ENCODE measurements at regions not wholly inside any gene's neighbourhood (a gene's known extent, or its start where the extent isn't known, plus 50 kb on each side); places are given as distances from the start of the nearest gene placed in this dataset.
"Not testable (repeated sequence)": the region's sequence is repeated elsewhere in the genome, so short reads cannot be mapped to it uniquely, and the experiment has no call there.

DNA sequence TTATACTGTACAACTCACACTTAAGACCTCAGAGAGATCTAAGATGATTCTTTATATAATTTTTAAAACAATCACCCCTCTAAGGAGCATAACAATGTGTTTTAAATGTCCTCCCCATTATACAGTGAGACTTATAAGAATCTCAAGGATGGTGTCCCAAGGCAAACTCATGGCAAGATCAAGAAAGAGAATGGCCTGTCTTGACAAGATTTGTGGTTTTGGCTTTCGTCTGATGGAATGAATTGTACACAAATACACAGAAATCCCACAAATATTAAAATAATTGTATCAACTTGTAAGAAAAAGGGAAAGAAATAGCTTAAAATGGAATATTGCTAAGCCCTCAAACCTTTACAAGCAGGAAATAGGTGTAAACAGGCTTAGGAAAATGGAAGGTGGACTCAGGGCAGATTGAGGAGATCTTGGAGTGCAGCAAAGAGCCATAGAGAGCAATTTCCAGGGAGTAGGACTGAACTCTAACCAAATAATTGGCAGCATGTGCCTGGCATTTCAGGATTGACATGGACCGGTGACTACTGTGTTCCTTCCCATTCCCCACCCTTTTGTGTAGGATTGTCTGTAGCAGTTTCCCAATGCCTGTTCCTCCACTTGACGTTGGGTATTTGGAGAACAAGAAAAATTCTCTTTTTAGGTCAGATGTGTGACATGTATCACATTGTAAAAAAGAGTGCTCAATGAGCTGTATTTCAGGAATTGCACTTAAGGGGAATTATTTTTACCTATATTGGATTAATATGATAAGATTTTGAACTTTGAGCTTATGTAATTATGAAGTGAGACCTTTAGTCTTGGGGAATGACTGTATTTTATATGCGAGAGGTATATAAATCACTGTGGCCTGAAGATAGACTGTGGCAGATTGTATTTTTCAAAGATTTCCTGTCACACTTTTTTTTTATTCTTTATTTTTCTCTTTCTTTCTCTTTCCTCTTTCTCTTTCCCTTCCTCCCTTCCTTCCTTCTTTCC, 317.8 kb upstream of the SLITRK3 start:
- DNase-seq: no peak

DNA sequence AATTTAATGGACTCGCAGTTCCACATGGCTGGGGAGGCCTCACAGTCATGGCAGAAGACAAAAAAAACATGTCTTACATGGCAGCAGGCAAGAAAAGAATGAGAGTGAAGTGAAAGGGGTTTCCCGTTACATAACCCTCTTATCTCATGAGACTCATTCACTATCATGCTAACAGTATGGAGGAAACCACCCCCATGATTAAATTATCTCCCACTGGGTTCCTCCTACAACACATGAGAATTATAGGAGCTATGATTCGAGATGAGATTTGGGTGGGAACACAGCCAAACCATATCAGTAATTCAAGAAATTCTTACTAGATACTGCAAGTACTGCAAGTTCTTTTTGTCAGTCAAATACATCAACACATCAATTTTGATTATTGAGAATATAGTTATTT, 311.4 kb upstream of the SLITRK3 start:
- DNase-seq: no peak

DNA sequence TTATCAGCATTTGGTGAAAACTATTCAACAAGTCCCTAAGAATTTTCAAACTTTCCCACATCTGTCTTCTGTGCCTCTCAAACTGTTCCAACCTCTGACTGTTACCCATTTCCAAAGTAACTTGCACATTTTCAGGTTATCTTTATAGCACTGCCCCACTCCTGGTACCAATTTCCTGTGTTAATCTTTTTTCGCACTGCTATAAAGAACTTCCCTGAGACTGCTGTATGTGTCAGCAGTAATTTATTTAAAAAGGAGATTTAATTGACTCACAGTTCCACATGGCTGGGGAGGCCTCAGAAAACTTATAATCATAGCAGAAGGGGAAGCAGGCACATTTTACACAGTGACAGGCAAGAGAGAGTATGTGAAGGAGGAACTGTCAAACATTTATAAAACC, 310.9 kb upstream of the SLITRK3 start:
- no peak for DNase-seq

DNA sequence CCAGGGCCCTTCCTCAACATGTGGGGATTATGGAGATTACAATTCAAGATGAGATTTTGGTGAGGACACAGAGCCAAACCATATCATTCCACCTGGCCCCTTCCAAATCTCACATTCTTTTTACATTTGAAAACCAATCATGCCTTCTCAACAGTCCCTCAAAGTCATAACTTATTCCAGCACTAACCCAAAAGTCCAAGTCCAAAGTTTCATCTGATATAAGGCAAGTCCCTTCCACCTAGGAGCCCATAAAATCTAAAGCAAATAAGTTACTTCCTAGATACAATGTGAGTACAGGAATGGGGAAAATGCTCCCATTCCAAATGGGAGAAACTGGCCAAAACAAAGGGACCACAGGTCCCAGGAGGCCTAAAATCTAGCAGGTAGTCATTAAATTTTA, 309.5 kb upstream of the SLITRK3 start:
- DNase-seq: no peak

DNA sequence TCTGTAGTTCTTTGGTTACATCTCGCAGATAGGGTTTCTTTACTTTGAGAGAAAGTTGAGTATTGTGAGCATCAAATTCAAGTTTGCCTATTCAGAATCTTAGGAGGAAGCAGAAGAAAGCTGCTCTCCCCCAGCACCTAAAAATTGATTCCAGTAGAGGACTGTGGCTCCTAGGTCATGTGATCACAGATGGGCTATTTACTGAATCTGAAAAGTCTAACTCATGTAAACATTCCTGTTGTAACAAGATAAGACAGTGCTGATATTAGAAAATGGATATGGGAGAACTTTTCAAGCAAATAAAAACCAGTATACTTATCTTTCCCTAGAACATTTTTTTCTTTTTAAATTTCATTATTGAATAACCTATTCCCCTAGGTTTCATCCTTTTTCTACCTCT, 308.4 kb upstream of the SLITRK3 start:
- no peak for DNase-seq

DNA sequence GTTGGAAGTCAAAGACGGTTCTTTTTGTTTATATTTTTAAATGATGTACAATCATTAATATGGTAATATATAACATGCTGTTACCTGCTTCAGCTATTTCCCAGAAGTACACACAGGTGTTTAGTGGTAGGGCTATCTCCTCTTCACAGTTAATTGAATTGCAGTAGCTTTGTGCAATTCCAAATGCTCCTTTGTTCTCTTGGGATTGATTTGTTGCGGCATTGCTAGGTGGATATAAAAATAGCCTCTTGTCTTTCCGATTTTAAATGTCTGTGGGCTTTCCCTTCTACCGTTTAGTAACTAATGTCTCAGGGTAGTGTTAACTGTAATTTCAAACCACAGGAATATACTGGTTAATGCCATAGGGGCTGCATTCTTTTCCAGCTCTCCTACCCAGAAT, 307.6 kb upstream of the SLITRK3 start:
- DNase-seq: no peak

DNA sequence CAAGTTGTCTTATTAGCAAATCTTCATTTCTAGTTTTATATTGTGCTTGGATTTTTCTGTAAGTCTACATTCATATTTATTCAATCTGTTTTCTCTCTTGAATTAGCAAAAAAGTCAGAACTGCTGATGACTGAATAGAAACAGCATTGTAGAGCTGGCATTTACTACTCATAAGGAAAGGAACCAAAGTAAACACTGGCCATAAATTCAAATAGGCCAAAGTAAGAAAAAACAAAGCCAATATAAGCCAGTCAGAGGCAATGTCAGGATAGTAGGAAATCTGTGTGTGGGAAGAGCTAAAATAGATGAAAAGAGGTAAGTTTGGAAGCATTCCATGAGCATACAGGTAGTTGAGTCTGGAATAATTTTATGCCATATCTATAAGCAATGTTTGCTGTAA, 307.2 kb upstream of the SLITRK3 start:
- no peak for DNase-seq

DNA sequence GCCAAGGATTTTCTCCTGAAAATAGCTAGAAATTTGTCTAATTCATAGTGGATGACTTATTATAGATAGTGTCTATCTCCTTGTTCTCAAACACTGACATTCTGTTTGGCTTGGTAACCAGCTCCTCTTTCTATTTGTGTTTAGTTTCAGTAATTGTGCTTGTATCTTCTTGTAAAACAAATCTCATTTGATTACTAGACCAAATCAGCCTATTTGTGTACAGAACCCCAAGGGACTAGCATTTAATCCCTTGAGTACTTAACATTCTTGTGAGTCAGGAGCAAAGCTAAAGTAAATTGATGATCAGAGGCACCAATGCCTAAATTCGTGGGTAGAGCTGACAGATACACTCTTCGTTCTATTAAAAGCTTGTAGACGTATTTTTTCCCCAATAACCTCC, 306.5 kb upstream of the SLITRK3 start:
- no peak for DNase-seq

DNA sequence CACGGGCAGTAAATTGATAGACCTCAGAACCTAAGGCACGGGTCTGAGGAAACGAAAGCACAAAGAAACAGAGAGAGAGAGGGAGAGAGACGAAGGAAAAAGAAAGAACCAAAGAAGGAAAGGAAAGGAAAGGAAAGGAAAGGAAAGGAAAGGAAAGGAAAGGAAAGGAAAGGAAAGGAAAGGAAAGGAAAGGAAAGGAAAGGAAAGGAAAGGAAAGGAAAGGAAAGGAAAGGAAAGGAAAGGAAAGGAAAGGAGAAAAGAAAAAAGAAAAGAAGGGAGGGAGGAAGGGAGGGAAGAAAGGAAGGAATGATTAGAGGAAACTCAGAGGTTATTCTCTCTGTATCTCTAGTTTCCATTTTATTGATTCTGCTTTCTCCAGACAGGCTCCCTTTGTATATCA, 302.6 kb upstream of the SLITRK3 start:
- DNase-seq: not testable (repeated sequence)

DNA sequence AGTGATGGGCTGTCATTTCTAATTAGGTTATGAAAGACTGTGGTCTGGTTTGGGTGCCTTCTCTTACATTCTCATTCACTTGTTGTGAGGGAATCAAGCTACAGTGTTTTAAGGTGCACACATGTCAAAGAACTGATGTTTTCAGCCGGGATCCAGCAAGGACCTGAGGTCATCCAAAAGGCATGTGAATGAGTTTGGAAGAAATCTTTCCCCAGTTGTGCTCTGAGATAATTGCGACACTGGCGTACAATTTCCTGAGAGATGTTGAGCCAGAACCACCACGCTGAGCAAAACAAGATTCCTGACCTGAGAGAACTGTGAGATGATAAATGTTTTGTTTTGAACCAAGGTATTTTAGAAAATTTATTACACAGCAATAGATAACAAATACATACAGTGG, 295.3 kb upstream of the SLITRK3 start:
- DNase-seq: no peak

DNA sequence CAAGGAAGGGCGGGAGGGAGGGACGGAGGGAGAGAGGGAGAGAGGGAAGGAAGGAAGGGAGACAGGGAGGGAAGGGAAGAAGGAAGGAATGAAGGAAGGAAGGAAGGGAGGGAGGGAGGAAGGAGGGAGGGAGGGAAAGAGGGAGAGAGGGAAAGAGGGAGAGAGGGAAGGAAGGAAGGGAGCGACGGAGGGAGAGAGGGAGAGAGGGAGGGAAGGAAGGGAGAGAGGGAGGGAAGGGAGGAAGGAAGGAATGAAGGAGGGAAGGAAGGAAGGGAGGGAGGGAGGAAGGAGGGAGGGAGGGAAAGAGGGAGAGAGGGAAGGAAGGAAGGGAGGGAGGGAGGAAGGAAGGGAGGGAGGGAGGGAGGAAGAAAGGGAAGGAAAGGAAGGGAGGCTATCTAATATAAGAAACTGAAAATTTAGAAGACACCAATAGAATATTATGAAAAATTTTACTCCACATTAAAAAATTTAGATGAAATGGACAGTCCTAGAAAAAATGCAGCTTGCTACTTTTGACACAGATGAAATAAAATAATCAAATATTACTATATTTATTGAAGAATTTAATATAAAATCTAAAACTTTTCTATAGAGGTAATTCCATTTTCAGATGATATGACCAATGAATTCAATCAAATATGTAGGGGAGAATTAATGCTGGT, 280.3 kb upstream of the SLITRK3 start:
- no peak for DNase-seq

DNA sequence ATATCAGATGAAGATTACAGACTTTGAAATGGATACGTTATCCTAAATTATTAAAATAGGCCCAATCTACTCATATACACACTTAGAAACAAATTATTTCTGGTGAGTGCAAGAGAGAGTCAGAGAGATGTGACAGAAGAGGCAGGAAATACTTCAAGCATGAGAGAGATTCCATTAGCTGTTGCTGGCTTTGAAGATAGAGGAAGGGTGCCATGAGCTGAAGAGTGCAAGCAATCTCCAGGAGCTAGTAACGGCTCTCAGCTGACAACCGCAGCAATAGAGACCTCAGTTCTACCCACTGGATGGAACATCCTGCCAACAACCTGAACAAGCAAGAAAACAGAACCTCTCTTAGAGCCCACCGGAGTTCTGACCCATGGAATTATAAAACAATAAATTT, 270.7 kb upstream of the SLITRK3 start:
- DNase-seq: no peak

DNA sequence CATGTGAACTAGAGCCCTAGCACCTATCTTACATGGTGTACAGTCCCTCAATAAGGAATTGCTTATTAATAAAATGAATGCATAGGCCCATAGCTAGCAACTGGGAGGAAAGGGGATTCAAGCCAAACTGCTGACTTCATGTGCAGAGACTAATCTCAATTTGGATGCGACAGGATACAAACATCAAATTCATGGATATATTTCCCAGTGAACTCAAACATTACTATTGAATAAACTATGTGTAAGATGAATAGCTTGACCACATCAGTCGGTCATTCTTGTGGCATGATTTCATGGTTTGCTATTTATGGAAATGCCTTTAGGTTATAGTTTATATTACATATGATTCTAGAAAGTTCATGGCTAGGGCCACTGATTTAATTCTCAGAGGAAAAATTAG, 268.6 kb upstream of the SLITRK3 start:
- DNase-seq: no peak

DNA sequence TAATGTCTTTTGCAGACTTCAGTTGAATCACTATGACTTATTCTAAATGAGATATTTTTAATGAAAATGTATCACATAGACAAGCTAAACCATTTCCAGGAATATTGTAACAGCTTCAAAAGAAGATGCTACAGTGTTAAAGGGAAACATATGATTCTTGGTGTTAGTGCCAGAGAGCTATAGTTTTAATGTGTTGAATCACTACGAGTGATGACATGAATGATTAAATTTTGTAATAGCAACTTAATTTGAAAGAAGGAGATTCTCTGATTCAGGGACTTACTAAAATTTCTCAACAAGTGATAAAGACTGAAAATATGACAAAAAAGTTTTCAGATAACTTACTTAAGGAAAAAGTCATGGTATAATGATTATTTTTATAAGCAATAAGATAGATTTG, 267.3 kb upstream of the SLITRK3 start:
- no peak for DNase-seq

DNA sequence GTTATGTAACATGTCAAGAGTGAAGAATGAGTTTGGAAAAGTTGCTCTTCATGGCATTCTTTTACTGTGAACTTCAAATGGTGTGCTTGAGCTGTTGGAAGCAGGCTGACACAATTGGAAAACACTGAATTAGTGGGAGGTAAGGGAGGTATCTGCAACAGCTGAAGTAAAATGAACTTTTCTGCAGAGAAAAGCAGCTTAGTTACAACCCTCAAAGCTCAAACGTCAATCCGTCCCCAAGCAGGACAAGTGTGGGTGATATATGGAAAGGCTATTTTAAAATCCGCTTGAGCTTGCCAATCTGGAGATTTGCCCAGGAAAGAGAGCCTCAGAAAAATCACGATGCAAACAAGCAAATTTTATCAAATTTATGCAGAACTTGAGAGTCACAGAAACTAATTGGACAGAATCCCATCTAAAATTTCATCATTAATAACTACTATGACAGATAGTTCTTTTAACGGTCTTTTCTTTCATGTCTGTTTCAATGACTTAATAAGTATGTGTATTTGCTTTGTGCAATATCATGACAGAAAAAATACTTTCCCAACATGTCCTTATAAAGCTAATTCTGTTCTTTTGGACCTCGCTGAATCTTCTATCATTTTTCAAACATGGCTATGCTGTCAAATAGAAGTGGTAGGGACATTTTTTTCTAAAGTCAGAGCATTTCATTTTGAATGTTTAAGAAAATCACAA, 266.6 kb upstream of the SLITRK3 start:
- no peak for DNase-seq

DNA sequence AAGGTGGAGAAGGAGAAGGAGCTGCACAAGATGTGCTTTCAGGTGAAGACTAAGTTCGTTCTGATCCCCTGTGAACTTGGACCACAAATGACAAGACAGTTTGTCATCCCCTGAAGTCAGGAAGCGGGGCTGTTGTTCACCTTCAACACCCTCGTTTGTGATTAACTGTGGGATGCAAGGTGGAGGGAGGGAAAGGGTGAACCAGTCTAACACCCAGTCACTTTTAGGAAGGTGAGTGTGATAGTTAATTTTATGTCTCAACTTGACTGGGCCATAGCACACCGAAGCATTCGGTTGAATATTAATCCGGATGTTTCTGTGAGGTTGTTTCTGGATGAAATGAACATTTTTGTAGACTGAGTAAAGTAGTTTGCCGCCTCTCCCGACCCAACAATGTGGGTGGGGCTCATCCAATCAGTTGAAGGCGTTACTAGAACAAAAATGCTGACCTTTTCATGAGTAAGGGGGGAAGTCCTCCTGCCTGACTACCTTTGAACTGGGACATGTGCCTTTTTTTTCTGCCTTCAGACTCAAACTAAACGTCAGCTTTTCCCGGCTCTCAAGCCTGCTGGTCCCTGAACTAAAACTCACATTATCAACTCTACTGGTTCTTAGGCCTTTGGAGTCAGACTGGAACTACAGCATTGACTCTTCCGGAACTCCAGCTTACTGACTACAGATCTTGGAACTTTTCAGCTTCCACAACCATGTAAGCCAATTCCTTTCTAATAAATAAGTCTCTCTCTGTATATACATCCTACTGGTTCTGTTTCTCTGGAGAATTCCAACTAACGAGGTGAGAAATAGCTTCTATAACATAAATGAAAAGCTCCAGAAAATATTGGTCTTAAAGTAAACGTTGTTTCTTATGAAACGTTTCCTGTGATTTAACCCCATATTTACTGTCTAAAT, 264.0 kb upstream of the SLITRK3 start:
- DNase-seq: no peak

DNA sequence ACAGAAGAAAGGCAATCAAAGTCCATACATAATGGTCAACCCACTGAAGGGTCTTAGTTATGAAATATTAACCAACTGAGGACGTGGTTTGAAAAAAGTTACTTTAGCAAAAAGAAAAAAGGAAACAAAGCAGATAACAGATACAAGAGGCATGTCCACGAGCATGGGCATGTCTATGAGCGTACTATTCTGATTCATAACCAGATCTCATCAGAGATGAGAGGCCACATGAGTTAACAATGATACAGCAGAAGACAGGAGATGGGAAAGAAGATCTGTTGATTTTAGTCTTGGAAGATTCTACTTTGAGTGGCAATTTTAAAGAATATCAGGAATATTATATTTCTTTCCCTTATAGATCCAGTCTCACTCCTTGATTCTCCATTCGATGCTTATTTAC, 262.9 kb upstream of the SLITRK3 start:
- DNase-seq: no peak

DNA sequence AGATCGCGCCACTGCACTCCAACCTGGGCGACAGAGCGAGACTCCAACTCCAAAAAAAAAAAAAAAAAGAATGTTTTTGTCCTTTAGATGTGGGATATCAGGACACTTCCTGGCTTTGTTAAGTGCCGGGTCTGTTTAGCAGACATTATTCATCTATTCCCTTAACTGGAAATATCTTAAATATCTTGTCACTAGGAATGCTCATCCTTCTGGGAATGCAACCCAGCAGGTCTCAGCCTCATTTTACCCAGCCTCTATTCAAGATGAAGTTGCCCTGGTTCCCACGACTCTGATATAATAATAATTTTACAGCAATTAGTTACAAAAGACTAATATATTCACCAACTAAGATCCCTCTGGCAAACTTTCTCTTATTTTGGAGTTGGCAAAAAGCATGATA, 260.9 kb upstream of the SLITRK3 start:
- no peak for DNase-seq

DNA sequence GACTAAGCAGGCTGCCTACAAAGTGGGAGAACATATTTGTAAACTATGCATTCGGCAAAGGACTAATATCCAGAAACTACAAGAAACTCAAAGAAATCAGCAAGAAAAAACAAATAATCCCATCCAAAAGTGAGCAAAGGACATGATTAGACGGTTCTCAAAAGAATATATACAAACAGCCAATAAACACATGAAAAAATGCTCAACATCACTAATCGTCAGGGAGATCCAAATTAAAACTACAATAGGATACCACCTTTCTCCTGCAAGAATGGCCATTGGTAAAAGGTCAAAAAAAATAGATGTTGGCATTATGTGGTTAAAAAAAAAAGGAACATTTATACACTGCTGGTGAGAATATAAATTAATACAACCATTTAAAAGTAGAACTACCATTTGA, 259.6 kb upstream of the SLITRK3 start:
- DNase-seq: no peak

DNA sequence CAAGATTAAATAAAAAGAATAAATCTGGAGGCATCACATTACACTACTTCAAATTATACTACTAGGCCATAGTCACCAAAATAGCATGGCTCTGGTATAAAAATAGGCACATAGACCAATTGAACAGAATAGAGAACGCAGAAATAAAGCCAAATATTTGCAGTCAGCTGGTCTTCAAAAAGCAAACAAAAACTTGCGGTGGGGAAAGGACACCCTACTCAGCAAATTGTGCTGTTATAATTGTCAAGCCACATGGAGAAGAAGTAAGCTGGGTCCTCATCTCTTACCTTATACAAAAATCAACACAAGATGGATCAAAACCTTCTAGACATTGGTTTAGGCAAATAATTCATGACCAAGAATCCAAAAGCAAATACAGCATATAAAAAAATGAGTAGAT, 259.2 kb upstream of the SLITRK3 start:
- no peak for DNase-seq

DNA sequence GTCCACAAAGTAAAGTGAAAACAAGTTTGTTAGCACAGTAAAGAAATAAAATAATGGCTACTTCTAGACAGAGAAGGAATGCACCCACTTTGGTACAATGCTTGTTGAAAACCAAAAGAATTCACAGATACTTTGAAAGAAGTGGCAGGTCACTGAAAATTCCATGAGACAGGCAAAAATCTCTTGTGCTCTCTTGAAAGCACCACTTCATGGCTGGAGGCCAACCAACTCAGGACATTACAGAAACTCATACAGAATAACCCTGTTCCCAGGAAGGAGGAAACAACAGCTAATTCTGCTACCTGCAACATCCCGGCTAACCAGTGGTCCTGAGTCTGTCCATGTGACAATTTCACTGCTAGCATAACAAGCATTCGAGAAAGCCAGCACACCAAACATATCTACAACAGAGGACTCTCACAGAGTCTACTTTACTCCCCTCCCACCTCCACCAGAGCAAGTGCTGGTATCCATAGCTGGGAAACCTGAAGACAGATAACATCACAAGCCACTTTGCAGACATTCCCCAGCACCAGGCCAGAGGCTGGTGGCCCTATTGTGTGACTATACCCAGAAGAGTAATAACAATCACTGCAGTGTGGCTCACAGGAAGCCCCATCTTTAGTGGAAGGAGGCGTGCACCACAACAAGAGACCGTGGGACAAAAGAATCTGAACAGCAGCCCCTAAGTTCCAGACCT, 255.3 kb upstream of the SLITRK3 start:
- no peak for DNase-seq

DNA sequence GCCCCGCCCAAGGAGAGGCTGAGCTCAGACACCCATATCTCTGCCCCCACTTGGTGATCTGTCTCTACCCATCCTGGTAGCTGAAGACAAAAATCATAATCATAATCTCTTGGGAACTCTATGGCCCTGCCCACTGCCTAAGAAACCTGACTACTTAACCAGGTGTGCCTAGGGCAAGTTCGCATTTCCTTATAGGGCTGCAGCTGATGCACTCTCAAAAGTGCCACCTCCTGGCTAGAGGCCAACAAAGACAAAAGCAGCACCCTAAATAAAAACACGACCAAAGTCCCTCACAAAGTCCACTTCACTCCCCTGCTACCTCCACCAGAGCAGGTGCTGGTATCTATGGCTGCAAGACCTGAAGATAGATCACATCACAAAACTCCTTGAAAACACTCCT, 250.4 kb upstream of the SLITRK3 start:
- DNase-seq: no peak
